BE2C (cell line): ENCODE measurements at regions not wholly inside any gene's neighbourhood (a gene's known extent, or its start where the extent isn't known, plus 50 kb on each side); places are given as distances from the start of the nearest gene placed in this dataset.
"Not testable (repeated sequence)": the region's sequence is repeated elsewhere in the genome, so short reads cannot be mapped to it uniquely, and the experiment has no call there.

Source experiments
- DNase-seq: peaks from one replicate; pipeline ENCODE4 v3.0.0-alpha.2; 2020
- H3K27me3 ChIP-seq: fragments of 250-450 bp; sonication (Bioruptor Pico); 2 replicates; pipeline ENCODE4 v1.5.1; 2020; ENCODE audit warnings: mild to moderate bottlenecking
- H3K36me3 ChIP-seq: fragments of 250-450 bp; sonication (Bioruptor Pico); 2 replicates; pipeline ENCODE4 v1.5.1; 2020; ENCODE audit warnings: mild to moderate bottlenecking
- H3K4me1 ChIP-seq: fragments of 250-450 bp; sonication (Bioruptor Pico); 2 replicates; pipeline ENCODE4 v1.5.1; 2020
- H3K4me3 ChIP-seq: 2 replicates; pipeline ENCODE4 v1.5.1; 2011; ENCODE audit warnings: low read depth, low read length
- H3K9me3 ChIP-seq: fragments of 250-450 bp; sonication (Bioruptor Pico); 2 replicates; pipeline ENCODE4 v1.5.1; 2020
- CTCF ChIP-seq: IDR thresholded peaks from 2 replicates; pipeline ENCODE4 v1.5.1; 2012; ENCODE audit warnings: mild to moderate bottlenecking, low read depth, low read length

- Histone ChIP-seq H3K4me3 (no peak overlapping the region), H3K36me3 (no peaks in the 10 kb centered on the region), H3K9me3 (no peaks in the 10 kb centered on the region; the same call in 1 of the 2 replicates), H3K4me1 (no peaks in the 10 kb centered on the region), H3K27me3 (no peaks in the 10 kb centered on the region)
- TF ChIP-seq CTCF, result no peak
- DNase-seq, result no peak
These were observed 99.7 kb upstream of the C14orf180 start for GRCh38 chr14:104479901-104480300.

- TF ChIP-seq CTCF, result no peak
- no peak for DNase-seq
- Histone ChIP-seq H3K27me3 (no peaks in the 10 kb centered on the region), H3K9me3 (no peaks in the 10 kb centered on the region; the same call in 1 of the 2 replicates), H3K4me1 (no peaks in the 10 kb centered on the region), H3K4me3 (no peak overlapping the region), H3K36me3 (no peaks in the 10 kb centered on the region)
These were observed 98.2 kb upstream of the C14orf180 start for GRCh38 chr14:104481323-104481722.

GRCh38 chr14:104482017-104482416 lies 97.5 kb upstream of the C14orf180 start:
- H3K36me3 ChIP-seq, H3K4me3 ChIP-seq, H3K4me1 ChIP-seq, DNase-seq, H3K9me3 ChIP-seq, H3K27me3 ChIP-seq: not testable (repeated sequence)

GRCh38 chr14:104486222-104486923 lies 93.2 kb upstream of the C14orf180 start:
- Histone ChIP-seq H3K27me3 (no peaks in the 10 kb centered on the region), H3K9me3 (no peaks in the 10 kb centered on the region; the same call in 1 of the 2 replicates), H3K4me1 (no peaks in the 10 kb centered on the region), H3K36me3 (no peaks in the 10 kb centered on the region), H3K4me3 (no peak overlapping the region)
- no peak for TF ChIP-seq CTCF
- DNase-seq, result no peak

- H3K27me3 ChIP-seq, result no peaks in the 10 kb centered on the region
- no peak for TF ChIP-seq CTCF
- H3K4me1 ChIP-seq, result no peaks in the 10 kb centered on the region
- no peaks in the 10 kb centered on the region for H3K9me3 ChIP-seq
- H3K36me3 ChIP-seq, result no peaks in the 10 kb centered on the region
- no peak for DNase-seq
- H3K4me3 ChIP-seq, result no peak overlapping the region
These were observed 85.1 kb upstream of the C14orf180 start for GRCh38 chr14:104494483-104494882.

GRCh38 chr14:104496095-104496494 lies 83.5 kb upstream of the C14orf180 start:
- no peaks in the 10 kb centered on the region for H3K9me3 ChIP-seq
- TF ChIP-seq CTCF, result no peak
- no peak overlapping the region for H3K4me3 ChIP-seq
- H3K36me3 ChIP-seq, result no peaks in the 10 kb centered on the region
- DNase-seq, result no peak
- no peaks in the 10 kb centered on the region for H3K4me1 ChIP-seq
- no peaks in the 10 kb centered on the region for H3K27me3 ChIP-seq
